OCI-LY1 (cell line): ENCODE measurements at regions not wholly inside any gene's neighbourhood (a gene's known extent, or its start where the extent isn't known, plus 50 kb on each side); places are given as distances from the start of the nearest gene placed in this dataset.

Source experiments
- CTCF ChIP-seq: fragments of 200-600 bp; sonication (generic), shearing (Covaris generic); IDR thresholded peaks from 2 replicates; pipeline ENCODE4 v1.5.1; 2017; ENCODE audit warnings: mild to moderate bottlenecking, antibody characterized with exemption, low read length, moderate library complexity, mixed read lengths
- EZH2 ChIP-seq: fragments of 200-600 bp; sonication (generic), shearing (Covaris generic); IDR thresholded peaks from 2 replicates; pipeline ENCODE4 v1.8.0; 2017; ENCODE audit warnings: borderline replicate concordance, mixed run types, mild to moderate bottlenecking, antibody characterized with exemption, low read length, moderate library complexity, mixed read lengths

- TF ChIP-seq CTCF (no peak), EZH2 (no peak)
Measured at GRCh38 chr11:92766698-92767097, 202.8 kb upstream of the MTNR1B start.
